Activated T-cell treated with anti-CD3 and anti-CD28 coated beads for 1 hour (primary cell): ENCODE measurements at regions not wholly inside any gene's neighbourhood (a gene's known extent, or its start where the extent isn't known, plus 50 kb on each side); places are given as distances from the start of the nearest gene placed in this dataset.

ENCODE experiments used
- DNase-seq: peaks from one replicate; pipeline ENCODE4 v3.0.0-alpha.2; 2020; ENCODE audit warnings: low read depth

DNA sequence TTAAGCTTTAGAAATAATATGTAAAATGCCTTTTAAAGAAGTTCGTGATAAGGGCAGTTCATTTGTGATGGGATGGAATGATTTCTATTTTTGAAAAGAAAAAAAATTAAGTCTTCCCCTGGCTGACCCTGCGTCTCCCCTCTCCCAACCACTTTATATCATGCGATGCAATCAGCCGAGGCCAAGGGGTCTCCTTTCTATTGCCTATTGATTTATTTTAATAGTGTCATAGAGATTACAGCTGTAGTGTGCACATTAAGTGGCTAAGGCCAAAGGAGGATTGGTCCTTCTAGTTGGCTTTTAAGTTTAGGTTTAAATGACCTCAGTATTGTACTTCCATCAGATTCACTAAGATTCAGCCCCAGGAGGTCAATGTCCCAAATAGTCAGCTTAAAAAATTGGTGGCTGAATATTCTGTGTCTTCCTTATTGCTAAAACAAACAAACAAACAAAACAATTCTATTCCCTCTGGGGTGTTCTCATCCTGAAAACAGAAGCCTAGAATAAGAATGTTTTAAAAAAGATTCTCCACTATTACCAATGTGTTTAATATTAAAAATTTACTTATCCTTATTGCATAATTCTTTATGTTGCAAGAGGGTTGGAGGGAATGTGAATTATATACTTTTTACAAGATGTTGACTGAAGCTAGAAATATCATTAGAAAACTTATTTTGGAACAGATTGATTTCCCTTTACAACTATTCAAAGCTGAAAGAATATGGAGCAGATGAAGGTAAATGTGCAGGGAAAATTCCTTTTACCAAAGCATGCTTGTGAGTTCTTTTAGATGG is 359.1 kb downstream of the SAMD5 start:
- no peak for DNase-seq

DNA sequence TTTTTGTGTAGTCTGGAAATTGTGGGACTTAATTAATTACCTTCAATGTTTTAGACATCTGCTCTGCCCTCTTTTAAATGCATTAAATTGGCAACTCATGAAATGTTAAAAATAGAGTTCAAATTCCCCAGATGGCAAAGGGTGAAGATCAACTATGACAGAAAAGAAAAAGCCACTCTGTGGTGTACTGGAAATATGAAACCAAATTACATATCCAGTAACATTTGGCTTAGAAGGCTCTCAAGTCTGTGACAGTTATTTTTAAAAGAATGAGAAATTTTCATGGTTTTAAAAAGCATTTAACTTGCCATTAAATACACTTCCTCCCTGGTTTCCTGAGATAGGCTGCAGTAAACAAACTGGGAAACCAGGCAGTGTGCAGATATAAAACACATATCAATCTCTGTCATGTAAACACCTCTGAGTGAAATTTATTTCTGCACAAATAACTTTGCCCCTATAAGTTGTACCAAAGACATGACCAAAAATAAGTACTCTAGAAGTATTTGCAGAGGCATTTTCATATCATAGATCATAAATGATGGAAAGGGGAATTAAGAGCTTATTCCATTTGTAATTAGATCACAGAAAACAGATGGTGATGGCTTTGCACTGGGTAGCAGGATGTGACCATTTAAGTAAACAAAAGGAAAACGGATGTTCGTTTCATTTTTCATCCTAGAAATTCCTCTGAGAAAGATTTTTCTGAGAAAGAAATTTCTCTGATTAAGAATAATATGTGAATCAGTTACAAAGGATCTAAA is 360.1 kb downstream of the SAMD5 start:
- DNase-seq: no peak

DNA sequence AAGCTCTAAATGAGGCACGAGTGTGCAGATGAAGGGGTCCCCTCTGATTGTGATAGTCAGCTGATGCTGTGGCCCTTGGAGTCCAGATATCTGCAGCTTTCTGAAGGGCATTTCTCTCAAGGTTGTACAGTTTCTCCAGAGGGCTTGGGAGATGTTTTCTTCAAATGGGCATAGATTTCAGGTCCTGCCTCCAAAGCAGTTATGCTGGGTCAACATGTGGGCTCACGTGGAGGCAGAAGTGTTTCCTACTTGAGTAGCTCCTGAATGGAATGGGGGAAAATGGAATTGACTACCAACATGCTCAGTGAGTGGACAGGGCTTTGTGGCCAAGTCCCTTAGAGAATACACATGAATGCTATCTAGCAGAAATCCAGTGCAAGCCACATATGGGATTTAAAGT is 360.7 kb downstream of the SAMD5 start:
- no peak for DNase-seq

DNA sequence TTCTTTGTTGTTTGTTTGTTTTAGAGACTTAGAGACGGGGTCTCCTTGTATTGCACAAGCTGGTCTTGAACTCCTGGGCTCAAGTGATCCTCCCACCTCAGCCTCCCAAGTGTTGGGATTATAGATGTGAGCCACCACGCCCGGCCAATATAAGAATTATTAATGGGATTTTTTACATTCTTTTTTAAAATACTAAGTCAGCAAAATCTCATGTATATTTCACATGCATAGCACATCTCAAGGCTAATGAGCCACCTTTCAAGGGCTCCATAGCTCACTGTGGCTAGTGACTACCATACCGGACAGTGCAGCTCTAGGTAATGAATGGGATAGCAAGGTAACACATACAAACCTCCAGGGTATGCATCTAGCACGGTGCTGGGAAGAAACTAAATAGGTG is 361.4 kb downstream of the SAMD5 start:
- no peak for DNase-seq

DNA sequence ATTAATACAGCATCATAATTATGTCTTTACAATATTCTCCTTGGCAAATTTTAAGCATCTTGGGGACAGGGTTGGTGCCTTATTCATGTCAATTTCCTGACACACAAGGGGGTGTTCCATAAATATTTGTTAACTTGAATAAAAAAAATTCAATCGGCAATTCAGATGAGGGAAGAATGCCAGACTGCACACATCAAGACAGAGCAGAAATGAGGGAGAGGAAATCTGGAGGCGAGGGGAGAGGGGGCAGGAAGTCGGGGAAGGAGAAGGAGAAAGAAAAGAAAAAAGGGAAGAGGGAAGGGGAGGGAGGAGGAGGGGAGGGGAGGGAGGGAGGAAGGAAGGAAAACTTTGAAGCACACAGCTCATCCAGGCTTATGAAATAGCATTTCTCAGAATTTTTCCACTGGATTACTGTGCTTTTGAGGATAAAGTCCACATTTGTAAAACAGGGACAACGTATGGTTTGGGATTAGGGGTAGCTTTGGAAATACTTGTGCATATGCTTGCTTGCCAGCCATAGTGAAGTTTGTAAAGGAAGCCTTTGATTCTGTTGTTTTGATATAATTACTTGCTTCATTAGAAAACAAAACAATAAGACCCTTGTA is 362.1 kb downstream of the SAMD5 start:
- no peak for DNase-seq

DNA sequence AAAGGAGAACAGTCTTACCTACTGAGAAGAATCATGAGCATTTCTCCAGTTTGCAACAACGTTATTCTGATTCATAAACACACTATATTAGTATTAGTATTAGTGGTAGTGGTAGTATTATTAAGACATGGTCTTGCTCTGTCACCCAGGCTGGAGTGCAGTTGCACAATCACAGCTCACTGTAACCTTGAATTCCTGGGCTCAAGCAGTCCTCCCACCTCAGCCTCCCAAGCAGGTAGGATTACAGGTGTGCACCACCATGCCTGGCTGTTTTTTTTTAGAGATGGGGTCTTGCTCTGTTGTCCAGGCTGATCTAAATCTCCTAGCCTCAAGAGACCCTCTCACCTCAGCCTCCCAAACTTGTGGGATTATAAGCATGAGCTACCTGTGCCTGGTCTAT is 363.5 kb downstream of the SAMD5 start:
- DNase-seq: no peak

DNA sequence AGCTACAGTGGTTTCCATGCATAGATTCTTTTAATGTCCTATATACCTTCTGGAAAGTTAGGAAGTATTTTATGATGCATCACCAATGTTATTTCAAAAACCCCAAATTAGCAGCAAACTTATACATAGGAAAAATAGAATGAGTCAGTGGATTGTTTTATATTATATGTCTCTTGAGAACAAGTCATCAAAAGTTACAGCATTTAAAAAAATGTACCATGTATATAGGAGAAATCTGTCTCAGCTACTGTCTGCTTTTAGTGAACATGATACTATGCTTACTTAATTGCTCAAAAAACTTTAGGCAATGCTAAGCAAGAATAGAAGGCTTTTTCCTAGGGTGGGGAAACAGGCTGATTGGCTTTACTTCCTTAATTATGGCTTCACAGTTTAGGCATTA is 365.3 kb downstream of the SAMD5 start:
- no peak for DNase-seq

DNA sequence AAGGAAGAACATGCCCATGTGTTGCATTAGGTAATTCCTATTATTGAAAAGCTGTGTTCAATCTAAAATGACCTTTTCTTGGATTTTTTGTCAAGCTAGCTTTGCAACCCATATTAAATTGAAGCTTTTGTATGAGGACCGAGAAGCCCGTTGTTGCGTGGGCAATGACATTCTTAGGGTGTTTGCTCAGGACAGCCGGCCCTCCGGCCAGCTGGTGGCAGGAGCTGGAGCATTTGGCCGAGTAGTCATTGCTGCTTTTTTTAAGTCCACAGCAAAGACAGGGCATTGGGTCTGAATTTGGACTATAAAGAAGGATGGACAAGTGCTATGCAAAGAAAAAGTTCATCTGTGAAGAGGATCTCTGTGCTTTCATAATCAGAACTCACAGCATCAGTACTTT is 365.8 kb downstream of the SAMD5 start:
- DNase-seq: no peak

DNA sequence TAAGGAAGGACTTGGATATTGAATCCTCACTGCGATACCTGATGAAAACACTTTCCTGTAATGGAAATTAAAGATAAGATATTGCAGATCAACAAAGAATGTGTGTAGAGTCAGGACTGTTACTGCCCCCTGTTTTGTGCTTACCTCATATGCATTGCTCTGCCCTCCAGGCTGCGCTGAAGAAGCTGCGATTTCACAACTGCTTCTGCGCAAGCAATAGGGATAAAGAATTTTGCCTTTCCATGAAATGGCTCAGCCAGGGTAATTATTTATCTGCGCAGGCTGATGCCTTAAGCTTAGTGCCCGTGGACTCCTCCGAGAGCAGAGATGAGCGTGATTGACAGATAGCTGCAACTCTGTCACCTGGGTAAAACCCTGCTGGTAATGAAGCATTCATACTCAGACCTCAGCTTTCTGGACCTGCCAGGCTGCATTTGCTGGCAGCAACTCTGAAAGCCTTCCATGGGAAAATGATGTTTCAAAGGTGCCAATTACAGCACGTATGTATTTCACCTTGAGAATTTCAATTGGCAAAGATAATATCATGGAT is 370.6 kb downstream of the SAMD5 start:
- DNase-seq: no peak

DNA sequence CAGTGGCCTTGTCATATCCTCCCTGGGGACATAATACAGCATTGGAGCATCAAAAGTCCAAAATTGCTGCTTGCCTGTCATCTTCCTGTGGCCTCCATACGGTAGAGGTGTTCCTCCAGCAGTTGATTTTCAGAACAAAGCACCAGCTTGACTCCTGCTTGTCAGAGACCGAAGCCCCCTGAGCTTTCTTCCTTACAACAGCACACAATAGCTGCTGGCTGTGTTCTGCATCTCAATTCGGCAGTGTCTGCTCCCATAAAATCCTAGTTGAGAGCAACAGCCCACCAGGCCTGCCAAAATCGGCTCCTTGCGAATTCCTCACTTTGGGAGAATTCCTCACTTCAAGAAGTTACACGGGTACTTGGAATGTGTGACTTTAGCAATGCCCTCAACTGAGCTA is 372.9 kb downstream of the SAMD5 start:
- DNase-seq: no peak

DNA sequence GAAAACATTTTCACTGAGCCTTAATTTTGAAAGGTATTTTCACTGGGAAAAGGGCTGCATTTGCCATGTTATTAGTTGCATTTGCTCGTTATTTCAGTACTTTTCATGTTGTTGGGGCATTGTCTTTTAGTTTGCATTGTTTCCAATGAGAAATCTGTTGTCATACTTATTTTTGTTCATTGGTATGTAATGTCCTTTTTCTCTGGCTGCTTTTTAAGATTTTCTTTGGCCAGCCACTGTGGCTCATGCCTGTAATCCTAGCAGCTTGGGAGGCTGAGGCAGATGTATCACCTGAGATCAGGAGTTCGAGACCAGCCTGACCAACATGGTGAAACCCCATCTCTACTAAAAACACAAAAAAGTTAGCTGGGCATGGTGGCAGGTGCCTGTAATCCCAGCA is 379.9 kb downstream of the SAMD5 start:
- no peak for DNase-seq

DNA sequence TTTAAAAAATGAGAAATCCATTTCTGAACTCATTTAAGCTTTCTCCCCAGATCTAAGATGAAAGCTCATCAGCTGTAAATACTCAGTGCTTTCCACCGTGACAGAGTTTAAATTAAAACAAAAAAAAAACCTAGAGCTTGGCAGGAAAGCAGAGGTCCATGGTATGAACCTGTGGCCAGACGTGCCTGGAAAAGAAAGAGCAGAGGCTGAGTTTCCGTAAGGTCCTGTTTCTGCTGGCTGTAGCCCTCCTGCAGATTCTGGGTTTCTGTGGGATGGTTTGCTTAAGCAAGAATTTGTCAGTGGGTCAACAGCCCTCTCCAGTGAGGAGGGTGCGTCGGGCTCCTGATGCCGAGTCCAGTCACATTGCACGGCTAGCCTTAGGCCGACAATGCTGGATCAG is 383.2 kb downstream of the SAMD5 start:
- no peak for DNase-seq

DNA sequence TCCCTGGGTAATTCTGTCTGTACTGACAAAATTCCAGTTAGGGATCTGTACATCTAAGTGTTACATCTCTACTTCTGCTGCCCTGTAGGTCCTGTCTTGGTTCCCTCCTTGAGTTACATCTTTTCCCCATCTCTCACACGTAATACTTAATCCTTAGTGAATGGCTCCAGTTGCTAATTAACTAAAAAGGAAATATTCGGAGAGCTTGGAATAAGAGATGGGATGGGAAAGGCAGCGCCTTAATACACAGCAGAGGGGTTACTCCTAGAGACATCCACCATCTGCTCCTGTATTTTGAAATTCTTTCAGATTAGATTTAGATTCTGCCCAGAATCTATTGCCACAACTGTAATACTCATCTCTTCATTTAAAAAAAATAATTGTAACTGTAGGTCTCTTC is 384.0 kb downstream of the SAMD5 start:
- no peak for DNase-seq

DNA sequence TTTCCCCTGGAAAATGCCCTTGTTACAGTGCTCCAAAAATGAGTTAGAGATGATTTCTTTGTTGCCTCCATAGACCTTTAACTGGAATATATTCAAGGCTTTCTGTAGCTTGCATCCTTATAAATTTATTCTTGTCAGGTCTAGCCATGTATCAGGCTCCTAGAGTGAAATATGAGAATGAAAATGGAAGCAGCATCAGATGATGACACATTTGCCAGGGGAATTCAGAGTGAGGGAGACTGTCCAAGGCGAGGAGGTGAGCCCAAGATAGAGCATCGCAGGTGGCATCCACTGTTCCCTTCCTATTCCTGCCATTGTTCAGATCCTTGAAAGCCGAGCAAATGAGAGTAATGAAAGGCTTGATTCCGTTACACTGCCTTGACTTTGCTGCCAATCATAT is 386.8 kb downstream of the SAMD5 start:
- no peak for DNase-seq

DNA sequence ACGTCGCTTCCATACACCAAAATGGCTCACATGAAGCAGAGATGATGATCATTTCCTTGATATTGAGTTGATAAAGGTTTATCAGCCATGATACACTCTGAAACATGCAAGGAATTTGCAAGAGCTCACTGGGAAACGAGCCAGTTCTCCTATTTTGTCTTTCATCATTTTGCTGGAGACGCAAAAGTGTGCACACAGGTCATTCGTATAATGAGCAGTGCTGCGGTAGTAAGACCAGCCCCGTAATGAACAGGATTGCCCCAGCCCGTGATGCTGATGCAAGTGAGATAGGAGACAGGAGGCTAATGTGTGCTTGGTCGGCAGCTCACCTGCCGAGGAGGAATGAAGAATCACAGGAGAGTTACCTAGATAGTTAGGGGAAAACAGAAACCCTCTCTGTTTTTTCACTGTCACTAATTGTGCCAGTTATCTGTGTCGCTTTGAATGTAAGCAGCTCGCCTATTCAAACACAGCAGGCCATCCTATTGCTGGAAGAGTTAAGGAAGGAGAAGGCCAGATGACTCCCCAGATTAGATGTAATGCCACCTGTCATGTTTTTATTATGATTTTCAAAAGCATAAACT is 391.8 kb downstream of the SAMD5 start:
- DNase-seq: no peak

DNA sequence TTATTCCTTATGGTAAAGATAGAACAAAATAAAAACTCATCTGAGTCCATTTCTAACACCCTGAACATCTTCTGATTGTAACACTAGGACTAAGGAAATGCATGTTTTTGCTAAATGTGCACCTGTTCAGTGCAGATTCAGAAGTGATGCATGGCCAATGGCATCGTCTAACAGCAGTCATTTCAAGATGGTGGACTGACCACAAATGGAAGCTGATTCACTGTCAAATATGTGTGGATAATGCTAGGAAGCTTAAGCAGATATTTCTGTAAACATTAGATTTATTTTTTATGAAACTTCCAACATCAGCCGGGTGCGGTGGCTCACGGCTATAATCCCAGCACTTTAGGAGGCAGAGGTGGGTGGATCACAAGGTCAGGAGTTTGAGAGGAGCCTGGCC is 394.8 kb downstream of the SAMD5 start:
- DNase-seq: no peak

DNA sequence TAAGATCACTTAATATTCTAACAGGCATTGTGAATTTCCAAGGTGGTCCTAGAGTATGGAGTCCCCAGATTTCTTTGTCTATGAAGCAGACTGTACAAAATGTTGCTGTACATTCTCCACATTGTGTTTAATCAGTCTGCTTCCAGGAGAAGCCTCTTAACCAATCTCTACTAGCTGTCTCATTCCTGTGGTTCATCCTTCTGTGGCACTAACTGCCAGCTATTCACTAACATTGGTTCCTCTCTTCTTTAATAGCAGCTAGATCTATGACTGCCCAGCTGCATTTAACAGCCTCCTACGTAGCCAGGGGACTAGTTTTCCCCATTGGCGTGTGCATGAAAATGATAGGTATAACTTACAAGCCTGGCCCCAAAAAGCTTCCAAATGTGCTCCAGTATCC is 395.4 kb downstream of the SAMD5 start:
- DNase-seq: no peak

DNA sequence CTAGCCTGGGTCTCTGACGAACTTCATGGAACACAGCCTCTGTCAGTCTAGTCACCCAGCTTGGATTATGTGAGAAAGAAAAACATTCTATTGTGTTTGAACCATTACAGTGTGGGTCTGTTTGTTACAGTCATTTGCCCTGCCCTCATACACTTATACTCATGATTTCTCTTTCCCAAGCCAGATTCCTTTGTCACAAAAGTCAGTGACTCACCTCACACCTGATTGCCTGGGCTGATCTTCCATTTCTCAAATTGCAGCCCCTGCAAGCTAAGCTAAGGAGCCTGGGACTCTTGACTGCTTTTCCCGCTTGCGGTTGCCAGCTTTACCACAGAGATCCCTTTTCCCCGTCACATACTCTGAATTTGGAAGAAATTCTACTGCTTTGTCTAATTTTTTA is 395.9 kb downstream of the SAMD5 start:
- DNase-seq: no peak

DNA sequence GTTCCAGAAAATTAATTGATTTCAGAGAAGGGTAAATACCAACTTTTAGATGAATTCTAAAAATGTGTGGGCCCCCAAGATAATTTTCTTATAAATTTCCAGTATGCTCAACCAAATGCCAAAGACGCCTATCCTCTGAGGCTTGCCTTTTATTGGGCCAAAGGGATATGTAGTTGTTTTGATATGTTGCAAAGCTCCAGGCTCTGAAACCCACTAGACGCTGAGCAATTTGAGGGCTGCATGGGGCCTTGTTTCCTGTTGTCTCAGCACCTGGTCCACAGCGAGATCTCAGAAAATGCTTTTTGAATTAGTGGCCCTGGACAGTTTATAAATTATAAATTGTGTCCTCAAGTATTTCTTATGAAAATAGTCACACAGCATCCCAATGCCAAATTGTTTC is 397.2 kb downstream of the SAMD5 start:
- DNase-seq: no peak

DNA sequence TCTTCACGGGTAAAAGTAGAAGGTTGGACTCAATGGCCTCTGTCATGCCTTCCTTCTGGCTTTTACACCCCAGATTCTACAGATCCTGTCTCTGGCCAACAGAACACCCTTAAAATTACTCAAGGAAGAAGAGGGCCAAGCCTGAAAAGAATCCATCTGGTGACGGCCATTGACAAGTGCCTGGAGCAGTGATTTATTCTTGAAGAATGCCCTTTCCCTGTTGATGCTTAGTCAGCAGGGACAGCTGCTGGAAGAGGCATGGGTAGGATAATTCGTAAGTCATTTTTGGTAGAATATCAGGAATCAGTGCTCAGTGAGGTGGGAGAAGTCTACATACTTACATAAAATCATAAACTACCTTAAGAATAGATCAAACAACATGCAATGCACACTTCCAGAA is 397.9 kb downstream of the SAMD5 start:
- no peak for DNase-seq

DNA sequence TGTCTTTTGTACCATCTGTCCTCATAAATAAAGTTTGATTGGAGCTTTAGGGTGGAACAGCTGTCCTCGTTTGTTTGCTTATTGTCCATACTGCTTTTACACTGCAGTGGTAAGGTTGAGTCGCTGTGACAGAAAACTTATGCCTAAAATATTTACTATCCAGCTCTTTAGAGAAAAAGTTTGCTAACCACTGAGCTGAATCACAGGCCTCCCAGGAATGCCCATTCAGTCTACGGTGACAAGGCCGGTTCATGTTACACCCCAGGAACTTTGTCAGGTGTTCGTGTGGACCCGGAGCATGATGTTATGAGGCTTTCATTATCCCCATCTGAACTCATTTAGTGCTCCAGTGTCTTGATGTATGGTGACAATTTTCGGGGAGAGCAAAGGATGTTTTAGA is 401.1 kb downstream of the SAMD5 start:
- no peak for DNase-seq

DNA sequence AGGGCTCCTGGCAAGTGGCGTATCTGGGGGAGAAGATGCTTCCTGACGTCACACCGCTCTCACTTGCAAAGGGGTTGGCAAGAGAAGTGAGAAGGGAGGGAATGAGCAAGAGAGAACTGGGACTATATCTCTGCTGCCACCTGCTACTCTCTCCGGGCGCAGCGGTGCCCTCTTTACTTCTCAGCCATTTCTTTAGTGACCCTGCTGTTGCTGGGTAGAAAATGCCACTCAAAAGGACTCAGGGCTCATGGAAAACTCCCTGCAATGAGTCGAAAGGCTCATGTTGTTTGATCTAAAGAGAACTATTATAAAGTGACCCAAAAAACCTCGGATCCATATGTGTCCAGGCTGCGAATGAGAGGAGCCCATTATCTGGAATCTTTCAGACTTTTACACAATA is 401.8 kb downstream of the SAMD5 start:
- no peak for DNase-seq

DNA sequence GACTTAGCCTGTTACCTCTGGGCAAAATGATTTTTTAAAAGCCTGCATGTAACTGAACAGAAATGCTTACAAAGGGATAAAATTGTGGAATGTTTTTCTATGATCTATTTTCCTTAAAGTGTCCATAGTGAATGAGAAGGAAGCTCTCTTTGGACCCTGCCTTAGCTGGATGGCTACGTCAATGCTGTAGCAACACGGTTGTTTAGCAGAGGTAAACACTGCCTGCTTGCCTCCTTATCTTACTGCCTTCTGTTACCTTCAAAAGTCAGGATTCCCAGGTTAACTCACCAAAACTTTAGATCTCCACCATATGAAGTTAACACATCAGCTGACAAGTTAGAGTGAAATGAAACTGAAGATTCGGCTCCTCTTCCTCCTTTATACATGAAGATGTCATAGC is 402.6 kb downstream of the SAMD5 start:
- DNase-seq: no peak
